HEK293 (cell line): ENCODE measurements at regions not wholly inside any gene's neighbourhood (a gene's known extent, or its start where the extent isn't known, plus 50 kb on each side); places are given as distances from the start of the nearest gene placed in this dataset.

Experiments used
- CTCF ChIA-PET: fragments of 350-600 bp; formaldehyde crosslinking; extraction: SDS; loops from one replicate; lab custom pipeline; 2021; ENCODE audit warnings: antibody characterized with exemption; lab: Yijun Ruan, JAX
- POLR2A ChIA-PET: fragments of 300-600 bp; formaldehyde crosslinking; extraction: SDS; loops from one replicate; lab custom pipeline; 2020; ENCODE audit warnings: antibody characterized with exemption, inconsistent platforms; lab: Yijun Ruan, JAX
- H3K27ac ChIP-seq: fragments of 200-500 bp; sonication (Bioruptor generic); 2 replicates; pipeline ENCODE4 v1.5.1; 2014; ENCODE audit warnings: low read depth, low read length, control low read depth, inconsistent platforms; ENCODE audit errors: extremely low read depth
- H3K36me3 ChIP-seq, 2 experiments: fragments of 200-500 bp in 1 of 2; sonication (Bioruptor generic) in 1 of 2; 1 replicate in 1 of 2; 2 replicates in 1 of 2; pipeline ENCODE4 v1.5.1; 2014 to 2017; ENCODE audit warnings: inconsistent platforms in 2 of 2, low read length in 2 of 2; ENCODE audit not compliant: control insufficient read depth in 2 of 2, insufficient read depth in 1 of 2
- H3K4me1 ChIP-seq: fragments of 200-500 bp; sonication (Bioruptor generic); 2 replicates; pipeline ENCODE4 v1.5.1; 2014; ENCODE audit warnings: mild to moderate bottlenecking, low read length, inconsistent platforms; ENCODE audit not compliant: control insufficient read depth, insufficient read depth
- H3K4me3 ChIP-seq: 2 replicates; pipeline ENCODE4 v1.5.1; 2011; ENCODE audit warnings: low read depth, mild to moderate bottlenecking, control low read depth, low read length, moderate library complexity
- H3K9me3 ChIP-seq: fragments of 200-500 bp; sonication (Bioruptor generic); 2 replicates; pipeline ENCODE4 v1.5.1; 2014; ENCODE audit warnings: low read depth, low read length, inconsistent platforms; ENCODE audit not compliant: control insufficient read depth, insufficient read depth
- ELK4 ChIP-seq: IDR thresholded peaks from 2 replicates; pipeline ENCODE4 v1.6.1; 2011; ENCODE audit warnings: mild to moderate bottlenecking, low read depth, low read length, borderline replicate concordance
- GLIS2 ChIP-seq: fragments of 450-650 bp; formaldehyde crosslinking; IDR thresholded peaks from 2 replicates; pipeline ENCODE4 v1.5.1; 2016; ENCODE audit warnings: missing biosample characterization, missing genetic modification characterization
- INSM2 ChIP-seq: fragments of 450-650 bp; formaldehyde crosslinking; IDR thresholded peaks from 2 replicates; pipeline ENCODE4 v1.5.1; 2016; ENCODE audit warnings: missing biosample characterization, missing genetic modification characterization
- ZFP37 ChIP-seq: fragments of 450-650 bp; formaldehyde crosslinking; IDR thresholded peaks from 2 replicates; pipeline ENCODE4 v1.5.1; 2016; ENCODE audit warnings: missing biosample characterization, missing genetic modification characterization
- ZNF114 ChIP-seq: fragments of 450-650 bp; formaldehyde crosslinking; IDR thresholded peaks from 2 replicates; pipeline ENCODE4 v1.5.0; 2017; ENCODE audit warnings: missing biosample characterization, missing genetic modification characterization
- ZNF133 ChIP-seq: fragments of 450-650 bp; formaldehyde crosslinking; IDR thresholded peaks from 2 replicates; pipeline ENCODE4 v1.5.1; 2016; ENCODE audit warnings: missing biosample characterization, missing genetic modification characterization
- ZNF169 ChIP-seq: fragments of 450-650 bp; formaldehyde crosslinking; IDR thresholded peaks from 2 replicates; pipeline ENCODE4 v1.5.1; 2016; ENCODE audit warnings: missing biosample characterization, missing genetic modification characterization
- ZNF248 ChIP-seq: fragments of 450-650 bp; formaldehyde crosslinking; IDR thresholded peaks from 2 replicates; pipeline ENCODE4 v1.5.1; 2017; ENCODE audit warnings: missing biosample characterization, missing genetic modification characterization
- ZNF518A ChIP-seq: fragments of 450-650 bp; formaldehyde crosslinking; conservative IDR thresholded peaks from 2 replicates; pipeline ENCODE4 v1.5.1; 2016; ENCODE audit warnings: low read depth, missing biosample characterization, missing genetic modification characterization
- ZNF530 ChIP-seq: fragments of 450-650 bp; formaldehyde crosslinking; IDR thresholded peaks from 2 replicates; pipeline ENCODE4 v1.5.1; 2016; ENCODE audit warnings: low read depth, missing biosample characterization, missing genetic modification characterization
- ZNF544 ChIP-seq: fragments of 450-650 bp; formaldehyde crosslinking; IDR thresholded peaks from 2 replicates; pipeline ENCODE4 v1.5.0; 2017; ENCODE audit warnings: missing biosample characterization, missing genetic modification characterization
- ZNF639 ChIP-seq: fragments of 450-650 bp; formaldehyde crosslinking; IDR thresholded peaks from 2 replicates; pipeline ENCODE4 v1.5.1; 2016; ENCODE audit warnings: missing biosample characterization, missing genetic modification characterization
- ZNF747 ChIP-seq: fragments of 450-650 bp; formaldehyde crosslinking; IDR thresholded peaks from 2 replicates; pipeline ENCODE4 v1.5.1; 2016; ENCODE audit warnings: missing biosample characterization, missing genetic modification characterization
- ZNF792 ChIP-seq: fragments of 450-650 bp; formaldehyde crosslinking; IDR thresholded peaks from 2 replicates; pipeline ENCODE4 v1.5.1; 2016; ENCODE audit warnings: missing biosample characterization, missing genetic modification characterization
- ZSCAN4 ChIP-seq: fragments of 450-650 bp; formaldehyde crosslinking; IDR thresholded peaks from 2 replicates; pipeline ENCODE4 v1.5.1; 2017; ENCODE audit warnings: missing biosample characterization, missing genetic modification characterization

- H3K4me3 ChIP-seq = no peak overlapping the region
- ChIA-PET POLR2A (no interaction called here), CTCF (interaction anchor here (0.6 to 1.0 kb wide), 4 partner anchors 96 to 415 kb away, joined by 3 to 6 read pairs (median 4); no protein-coding TSS in a partner anchor)
- no peak overlapping the region for H3K27ac ChIP-seq
- H3K4me1 ChIP-seq = no peaks in the 10 kb centered on the region
- TF ChIP-seq ELK4 (no peak), ZNF248 (tag by site-specific recombination) (no peak), ZNF544 (tag by site-specific recombination) (no peak), ZSCAN4 (tag by site-specific recombination) (no peak), ZNF747 (tag by site-specific recombination) (no peak), GLIS2 (tag by site-specific recombination) (no peak), ZNF114 (tag by site-specific recombination) (no peak), INSM2 (tag by site-specific recombination) (no peak), ZFP37 (tag by site-specific recombination) (no peak), ZNF518A (tag by site-specific recombination) (no peak), ZNF639 (tag by site-specific recombination) (no peak), ZNF169 (no peak), ZNF792 (tag by site-specific recombination) (no peak), ZNF530 (tag by site-specific recombination) (no peak), ZNF133 (tag by site-specific recombination) (no peak)
- no peaks in the 10 kb centered on the region for H3K9me3 ChIP-seq
- no peaks in the 10 kb centered on the region for H3K36me3 ChIP-seq
These were observed 263.6 kb upstream of the NCAM1 start for GRCh38 chr11:112697391-112698178.
